Heart left ventricle (tissue), 16 donors: ENCODE measurements at regions not wholly inside any gene's neighbourhood (a gene's known extent, or its start where the extent isn't known, plus 50 kb on each side); places are given as distances from the start of the nearest gene placed in this dataset.

Experiments
- ATAC-seq, 4 donors: fragments of 200-7000 bp; cut with Tn5 transposase; one replicate each; pipeline ENCODE4 v1.9.1; 2020 to 2022; ENCODE audit warnings: moderate library complexity in 4 of 4, mild to moderate bottlenecking in 3 of 4, moderate number of reproducible peaks in 1 of 4
- DNase-seq, 5 donors: peaks; one replicate each; pipeline ENCODE4 v3.0.0-alpha.2; 2020
- H3K27ac ChIP-seq, 12 donors: fragments of 200-600 bp; sonication (generic) in 4 of 12; one replicate each; pipeline versions ENCODE4 v1.5.0 to v1.8.0; 2016 to 2022; ENCODE audit warnings: mild to moderate bottlenecking in 2 of 12
- H3K27me3 ChIP-seq, 9 donors: fragments of 200-600 bp; sonication (generic) in 2 of 9; one replicate each; pipeline versions ENCODE4 v1.5.1 to v1.8.0; 2016 to 2022; ENCODE audit warnings: mild to moderate bottlenecking in 3 of 9
- H3K36me3 ChIP-seq, 9 donors: fragments of 200-600 bp; sonication (generic) in 2 of 9; one replicate each; pipeline versions ENCODE4 v1.5.0 to v1.8.0; 2018 to 2022; ENCODE audit warnings: mild to moderate bottlenecking in 2 of 9
- H3K4me1 ChIP-seq, 12 donors: fragments of 200-600 bp; sonication (generic) in 4 of 12; one replicate each; pipeline versions ENCODE4 v1.5.0 to v1.8.0; 2016 to 2022; ENCODE audit warnings: mild to moderate bottlenecking in 3 of 12
- H3K4me3 ChIP-seq, 12 donors: fragments of 200-600 bp; sonication (generic) in 4 of 12; one replicate each; pipeline versions ENCODE4 v1.5.0 to v1.8.0; 2017 to 2022; ENCODE audit warnings: mild to moderate bottlenecking in 9 of 12, moderate library complexity in 4 of 12
- H3K9me3 ChIP-seq, 12 donors: fragments of 200-600 bp; sonication (generic) in 4 of 12; one replicate each; pipeline versions ENCODE4 v1.5.0 to v1.8.0; 2016 to 2022; ENCODE audit warnings: mild to moderate bottlenecking in 1 of 12
- POLR2A ChIP-seq, 2 donors: fragments of 450-650 bp; IDR thresholded peaks; one replicate each; pipeline ENCODE4 v1.6.1; 2017; ENCODE audit warnings: antibody characterized with exemption in 2 of 2, mild to moderate bottlenecking in 2 of 2, moderate library complexity in 2 of 2
- WGBS, 4 donors: extraction: QIAGEN DNeasy Blood & Tissue Kit in 2 of 4; methylation state at CpG; one replicate each; pipeline versions ENCODE4 v1.1.5 to v1.1.7; 2013 to 2018; 5-methylcytosine and 5-hydroxymethylcytosine counted together
- intact Hi-C, 10 donors: fragments of 100-400 bp; cut with DNase I; formaldehyde crosslinking; loops; one replicate each; pipeline versions ENCODE4 v1.11.1 to v1.14.2; 2022
- TF ChIP-seq, protein P1 (sequence below), 12 donors: fragments of 200-600 bp; sonication (generic) in 4 of 12; IDR thresholded peaks; one replicate each; pipeline versions ENCODE4 v1.5.0 to v1.8.0; 2018 to 2022; ENCODE audit warnings: antibody characterized with exemption in 12 of 12, mild to moderate bottlenecking in 5 of 12
- donor health status: ischemic (EF 13 %, LVEDD 7.1; RV severe dilation, severe dysfunction).
- donor health status: healthy with polysubstance abuse.
- donor health status: DM: no; HTN: yes; CAD: no.
- donor health status: DM: no; HTN: no; CAD: no.
- donor health status: ischemic (EF 25% LVEDD 6.9; RV normal size, moderate dysfunction).
- donor health status: ischemic (EF 25% LVEDD 5.7; RV mildly dilated, moderate dysfunction).
- donor health status: healthy.
- donor health status: DM: yes; HTN: yes; CAD: no.
- donor health status: ischemic (EF 35%, LVEDD 5.7; RV mildly dilated, moderate dysfunction).
- donor health status: nonischemic (EF 11% LVEDD 7.7; RV severe dilation, severe dysfunction).
- donor health status: DM: yes; HTN: yes; CAD: no.
- donor health status: PGD.
- donor health status: ischemic (EF 29% LVEDD 5.4; RV normal size, mild dysfunction).
- donor health status: nonischemic (EF 23%, LVEDD 6.1; RV moderate dilation, normal function).

DNA sequence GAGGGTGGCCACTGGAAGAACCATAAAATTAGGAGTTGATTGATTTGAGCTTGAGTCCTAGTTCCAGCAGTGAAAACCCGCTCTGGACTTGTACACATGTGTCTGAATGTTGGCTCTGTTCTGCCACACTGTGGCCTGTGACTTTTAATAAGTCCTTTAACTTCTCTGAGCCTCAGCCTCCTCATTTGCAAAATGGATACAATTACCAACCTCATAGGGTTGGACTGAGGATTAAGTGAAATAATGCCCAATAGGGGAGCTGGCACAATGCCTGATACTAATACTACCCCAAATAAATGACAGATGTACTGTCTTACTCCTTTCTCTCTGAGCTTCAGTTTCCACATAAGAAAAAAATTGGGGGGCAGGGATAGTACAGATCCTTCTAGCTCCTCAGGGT, 92.6 kb upstream of the RIPOR2 start:
- H3K9me3 ChIP-seq: no peaks in the 10 kb centered on the region
- no peaks in the 10 kb centered on the region for H3K27me3 ChIP-seq
- no peaks in the 10 kb centered on the region for H3K36me3 ChIP-seq
- H3K27ac ChIP-seq: no peak overlapping the region
- TF ChIP-seq POLR2A (IDR thresholded peaks at IDR 0.05): no peak
- TF ChIP-seq, protein P1, sequence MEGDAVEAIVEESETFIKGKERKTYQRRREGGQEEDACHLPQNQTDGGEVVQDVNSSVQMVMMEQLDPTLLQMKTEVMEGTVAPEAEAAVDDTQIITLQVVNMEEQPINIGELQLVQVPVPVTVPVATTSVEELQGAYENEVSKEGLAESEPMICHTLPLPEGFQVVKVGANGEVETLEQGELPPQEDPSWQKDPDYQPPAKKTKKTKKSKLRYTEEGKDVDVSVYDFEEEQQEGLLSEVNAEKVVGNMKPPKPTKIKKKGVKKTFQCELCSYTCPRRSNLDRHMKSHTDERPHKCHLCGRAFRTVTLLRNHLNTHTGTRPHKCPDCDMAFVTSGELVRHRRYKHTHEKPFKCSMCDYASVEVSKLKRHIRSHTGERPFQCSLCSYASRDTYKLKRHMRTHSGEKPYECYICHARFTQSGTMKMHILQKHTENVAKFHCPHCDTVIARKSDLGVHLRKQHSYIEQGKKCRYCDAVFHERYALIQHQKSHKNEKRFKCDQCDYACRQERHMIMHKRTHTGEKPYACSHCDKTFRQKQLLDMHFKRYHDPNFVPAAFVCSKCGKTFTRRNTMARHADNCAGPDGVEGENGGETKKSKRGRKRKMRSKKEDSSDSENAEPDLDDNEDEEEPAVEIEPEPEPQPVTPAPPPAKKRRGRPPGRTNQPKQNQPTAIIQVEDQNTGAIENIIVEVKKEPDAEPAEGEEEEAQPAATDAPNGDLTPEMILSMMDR (IDR thresholded peaks at IDR 0.05): no peak
- 89 to 94% (median 92%) methylated on average over 1 of the region's 1 CpG for WGBS, 4 donors
- DNase-seq (no peak), ATAC-seq (no peak)
- intact Hi-C loops: no loop called here
- H3K4me1 ChIP-seq: peaks cover 0 to 8% (median 0%) of the 10 kb centered on the region in 12 donors
- no peak overlapping the region for H3K4me3 ChIP-seq

DNA sequence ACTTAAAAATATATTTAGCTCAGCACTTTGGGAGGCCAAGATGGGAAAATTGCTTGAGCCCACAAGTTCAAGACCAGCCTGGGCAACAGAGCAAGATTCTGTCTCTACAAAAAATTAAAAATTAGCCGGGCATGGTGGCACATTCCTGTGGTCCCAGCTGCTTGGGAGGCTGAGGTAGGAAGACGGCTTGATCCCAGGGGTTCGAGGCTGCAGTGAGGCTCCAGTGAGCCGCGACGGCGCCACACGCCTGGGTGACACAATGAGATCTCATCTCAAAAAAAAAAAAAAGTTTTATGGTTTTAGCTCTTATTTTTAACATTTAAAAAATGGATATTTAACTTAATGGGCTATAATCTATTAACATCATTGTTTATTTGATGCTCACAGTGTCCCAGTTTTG, 97.2 kb upstream of the RIPOR2 start:
- intact Hi-C loops: no loop called here
- ATAC-seq (no peak), DNase-seq (no peak)
- Histone ChIP-seq H3K27me3 (no peaks in the 10 kb centered on the region), H3K4me1 (peaks cover 0 to 37% (median 0%) of the 10 kb centered on the region in 12 donors), H3K27ac (no peak overlapping the region), H3K36me3 (no peaks in the 10 kb centered on the region), H3K9me3 (no peaks in the 10 kb centered on the region), H3K4me3 (no peak overlapping the region)
- 95 to 99% (median 98%) methylated on average over 8 of the region's 8 CpGs for WGBS, 4 donors
- TF ChIP-seq, protein P1 (IDR thresholded peaks at IDR 0.05): no peak
- no peak for TF ChIP-seq POLR2A (IDR thresholded peaks at IDR 0.05)

DNA sequence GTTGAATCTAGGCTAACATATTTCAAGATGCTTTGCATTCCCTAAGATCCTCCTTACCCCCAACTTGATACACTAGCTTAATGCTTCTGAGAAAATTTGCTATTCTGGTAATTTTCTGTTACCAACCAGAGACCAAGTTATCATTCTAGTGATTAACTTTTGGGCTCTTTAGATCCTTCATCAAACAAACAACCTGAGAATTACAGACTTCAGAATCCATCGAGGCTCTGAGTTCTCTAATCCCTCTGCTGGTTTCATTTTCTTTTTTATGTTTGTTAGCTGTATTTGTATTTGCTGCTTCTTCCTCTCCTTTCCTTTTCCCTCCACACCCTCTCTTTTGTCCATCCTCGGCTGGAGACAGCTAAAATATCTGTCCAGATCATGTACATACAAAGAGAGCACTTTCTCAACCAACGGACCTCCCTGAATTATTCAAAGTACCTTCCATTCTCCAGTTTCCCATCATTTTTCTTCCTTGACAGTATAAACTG, 98.7 kb upstream of the RIPOR2 start:
- Histone ChIP-seq H3K27me3 (no peaks in the 10 kb centered on the region), H3K4me3 (peak overlapping the region in 5 of 12 donors; percentile 2 to 52 (median 32)), H3K4me1 (peaks cover 0 to 46% (median 0%) of the 10 kb centered on the region in 12 donors), H3K36me3 (no peaks in the 10 kb centered on the region), H3K27ac (peak overlapping the region in 2 of 12 donors; percentile 3 to 81), H3K9me3 (no peaks in the 10 kb centered on the region)
- WGBS, 4 donors: 47 to 54% (median 51%) methylated on average over 3 of the region's 3 CpGs
- intact Hi-C loops: no loop called here
- no peak for ATAC-seq
- TF ChIP-seq POLR2A (IDR thresholded peaks at IDR 0.05): no peak
- TF ChIP-seq, protein P1 (IDR thresholded peaks at IDR 0.05): no peak
- no peak for DNase-seq

DNA sequence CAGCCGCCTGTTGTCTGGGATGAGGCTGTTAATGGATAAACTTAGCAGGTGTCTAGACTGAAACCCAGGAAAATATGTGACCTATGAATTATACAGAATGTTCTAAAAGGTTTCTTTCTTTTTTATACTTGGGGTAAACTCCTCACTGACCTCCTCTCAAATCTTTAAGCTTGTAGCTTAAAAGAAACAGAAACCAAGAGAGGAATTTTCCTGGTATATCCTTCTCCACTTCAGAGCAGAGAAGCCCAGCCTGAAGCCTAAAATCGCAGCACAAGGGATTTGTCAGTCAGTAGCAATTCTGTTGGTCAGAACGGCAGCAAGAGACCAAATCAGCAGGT, 99.4 kb upstream of the RIPOR2 start:
- no peak for TF ChIP-seq POLR2A (IDR thresholded peaks at IDR 0.05)
- TF ChIP-seq, protein P1 (IDR thresholded peaks at IDR 0.05): no peak
- ATAC-seq: no peak
- DNase-seq: no peak
- Histone ChIP-seq H3K27me3 (no peaks in the 10 kb centered on the region), H3K4me1 (peaks cover 0 to 50% (median 0%) of the 10 kb centered on the region in 12 donors), H3K27ac (peak overlapping the region in 1 of 12 donors; percentile 81), H3K4me3 (peak overlapping the region in 4 of 12 donors; percentile 15 to 52 (median 36)), H3K9me3 (no peaks in the 10 kb centered on the region), H3K36me3 (no peaks in the 10 kb centered on the region)
- 50 to 74% (median 64%) methylated on average over 3 of the region's 3 CpGs for WGBS, 4 donors
- intact Hi-C loops: no loop called here
